Cardiac muscle cell (in vitro differentiated cells and primary cell): ENCODE measurements at regions not wholly inside any gene's neighbourhood (a gene's known extent, or its start where the extent isn't known, plus 50 kb on each side); places are given as distances from the start of the nearest gene placed in this dataset.

Experiments used
- DNase-seq, 2 donors: peaks; one replicate each; pipeline versions ENCODE4 v3.0.0 to v3.0.0-alpha.2; 2010 to 2017; ENCODE audit warnings: low read depth in 1 of 2, low spot score in 1 of 2
- H3K27ac ChIP-seq: fragments of 200-600 bp; sonication (generic); 2 replicates; pipeline ENCODE4 v1.5.1; 2016
- H3K27me3 ChIP-seq: fragments of 200-600 bp; sonication (generic); 2 replicates; pipeline ENCODE4 v1.6.0; 2016; ENCODE audit warnings: control low read depth
- H3K36me3 ChIP-seq: fragments of 200-600 bp; sonication (generic); 2 replicates; pipeline ENCODE4 v1.5.1; 2016; ENCODE audit warnings: control low read depth
- H3K4me1 ChIP-seq: fragments of 200-600 bp; sonication (generic); 2 replicates; pipeline ENCODE4 v1.8.1; 2017; ENCODE audit warnings: low read depth, mild to moderate bottlenecking, mixed run types
- H3K4me3 ChIP-seq: fragments of 200-600 bp; sonication (generic); 2 replicates; pipeline ENCODE4 v1.5.1; 2016; ENCODE audit warnings: mild to moderate bottlenecking
- H3K9me3 ChIP-seq: fragments of 200-600 bp; sonication (generic); 2 replicates; pipeline ENCODE4 v1.5.1; 2017; ENCODE audit warnings: low read depth, mild to moderate bottlenecking, control low read depth
- TF ChIP-seq, protein P1 (sequence below): IDR thresholded peaks from 2 replicates; pipeline ENCODE4 v1.5.1; 2012; ENCODE audit warnings: low read depth, mild to moderate bottlenecking, low read length

DNA sequence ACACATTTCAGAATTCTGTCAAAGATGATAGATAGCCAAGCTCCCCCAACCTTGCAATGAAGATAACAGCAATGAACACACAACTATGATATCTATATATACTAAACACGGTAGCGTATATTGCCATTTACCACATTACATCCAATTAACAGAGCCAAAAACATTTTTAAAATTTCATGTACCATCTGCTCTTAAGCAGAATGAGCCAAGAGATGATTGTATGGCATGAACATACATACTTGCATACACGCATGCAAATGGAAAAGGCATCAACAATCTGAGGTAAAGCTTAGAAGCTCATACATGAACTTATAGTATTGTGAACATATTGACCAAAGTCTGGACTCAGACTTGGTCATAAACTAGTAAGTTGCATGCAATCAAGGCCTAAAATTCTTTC, 712.9 kb upstream of the GOLIM4 start:
- Histone ChIP-seq H3K36me3 (peaks cover 12% of the 10 kb centered on the region), H3K27me3 (no peaks in the 10 kb centered on the region), H3K4me1 (peaks cover 17% of the 10 kb centered on the region), H3K27ac (no peak overlapping the region), H3K9me3 (no peaks in the 10 kb centered on the region), H3K4me3 (no peak overlapping the region)
- TF ChIP-seq, protein P1, sequence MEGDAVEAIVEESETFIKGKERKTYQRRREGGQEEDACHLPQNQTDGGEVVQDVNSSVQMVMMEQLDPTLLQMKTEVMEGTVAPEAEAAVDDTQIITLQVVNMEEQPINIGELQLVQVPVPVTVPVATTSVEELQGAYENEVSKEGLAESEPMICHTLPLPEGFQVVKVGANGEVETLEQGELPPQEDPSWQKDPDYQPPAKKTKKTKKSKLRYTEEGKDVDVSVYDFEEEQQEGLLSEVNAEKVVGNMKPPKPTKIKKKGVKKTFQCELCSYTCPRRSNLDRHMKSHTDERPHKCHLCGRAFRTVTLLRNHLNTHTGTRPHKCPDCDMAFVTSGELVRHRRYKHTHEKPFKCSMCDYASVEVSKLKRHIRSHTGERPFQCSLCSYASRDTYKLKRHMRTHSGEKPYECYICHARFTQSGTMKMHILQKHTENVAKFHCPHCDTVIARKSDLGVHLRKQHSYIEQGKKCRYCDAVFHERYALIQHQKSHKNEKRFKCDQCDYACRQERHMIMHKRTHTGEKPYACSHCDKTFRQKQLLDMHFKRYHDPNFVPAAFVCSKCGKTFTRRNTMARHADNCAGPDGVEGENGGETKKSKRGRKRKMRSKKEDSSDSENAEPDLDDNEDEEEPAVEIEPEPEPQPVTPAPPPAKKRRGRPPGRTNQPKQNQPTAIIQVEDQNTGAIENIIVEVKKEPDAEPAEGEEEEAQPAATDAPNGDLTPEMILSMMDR: no peak
- DNase-seq: no peak

DNA sequence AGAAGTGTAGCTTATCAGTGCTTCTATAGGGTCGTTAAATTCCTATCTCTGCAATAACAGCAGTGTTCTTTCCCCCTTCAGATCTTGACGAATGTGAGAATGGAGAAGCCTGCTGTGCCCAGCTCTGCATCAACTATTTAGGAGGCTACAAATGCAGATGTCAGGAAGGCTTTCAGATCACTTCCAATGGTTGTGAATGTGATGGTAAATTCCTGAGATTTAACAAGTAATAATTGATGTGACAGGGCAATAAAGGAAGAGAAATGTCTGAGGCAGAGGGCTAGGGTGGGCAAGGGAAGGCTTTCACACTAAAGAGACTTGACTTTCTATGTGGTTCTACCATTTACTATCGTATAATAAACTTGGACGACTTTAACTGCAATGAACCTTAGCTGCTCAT, 711.7 kb upstream of the GOLIM4 start:
- peak in 1 of 2 donors; percentile 11 for DNase-seq
- peak overlapping the region; percentile 44 for H3K27ac ChIP-seq
- TF ChIP-seq, protein P1: no peak
- peaks cover 12% of the 10 kb centered on the region for H3K36me3 ChIP-seq
- no peak overlapping the region for H3K4me3 ChIP-seq
- no peaks in the 10 kb centered on the region for H3K9me3 ChIP-seq
- H3K27me3 ChIP-seq: no peaks in the 10 kb centered on the region
- peaks cover 17% of the 10 kb centered on the region for H3K4me1 ChIP-seq

DNA sequence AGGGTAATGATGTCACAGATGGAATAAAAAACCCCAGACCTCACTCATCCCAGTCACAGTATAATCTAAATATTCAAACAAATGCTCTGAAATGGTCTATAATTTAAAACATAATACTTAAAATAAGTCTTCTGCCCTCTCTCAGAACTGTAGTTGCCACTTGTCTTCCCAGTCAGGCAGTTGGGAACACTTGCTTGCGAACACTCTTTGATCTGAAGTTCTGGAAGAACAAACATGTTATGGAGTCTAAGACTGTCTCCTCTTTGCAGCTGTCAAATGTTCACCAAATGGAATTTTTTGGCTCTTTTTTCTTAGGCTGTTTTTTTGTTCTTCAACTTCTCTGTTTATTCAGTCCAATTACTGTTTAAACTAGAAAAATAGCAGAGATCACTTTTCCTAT, 711.1 kb upstream of the GOLIM4 start:
- no peak overlapping the region for H3K4me3 ChIP-seq
- peaks cover 12% of the 10 kb centered on the region for H3K36me3 ChIP-seq
- no peaks in the 10 kb centered on the region for H3K9me3 ChIP-seq
- H3K27ac ChIP-seq: peak overlapping the region; percentile 44
- TF ChIP-seq, protein P1: no peak
- DNase-seq: no peak
- H3K4me1 ChIP-seq: peaks cover 17% of the 10 kb centered on the region
- no peaks in the 10 kb centered on the region for H3K27me3 ChIP-seq

DNA sequence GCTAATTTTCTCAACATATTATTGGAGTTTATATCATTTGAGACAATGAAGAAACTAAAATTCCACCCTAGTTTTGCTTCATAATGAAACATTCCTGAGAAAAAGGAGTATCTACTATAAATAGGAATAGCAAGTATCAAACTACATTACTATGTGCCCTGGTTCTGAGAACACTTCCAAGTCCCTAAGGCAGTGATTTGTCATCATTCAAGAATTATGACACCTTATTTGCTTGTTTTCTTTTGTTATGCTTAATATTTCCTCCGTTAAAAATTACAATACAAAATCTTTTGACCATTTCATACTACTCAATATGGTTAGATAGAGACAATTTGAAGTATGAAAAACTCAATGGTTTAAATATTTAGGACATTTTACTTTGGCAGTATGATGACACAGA, 707.8 kb upstream of the GOLIM4 start:
- Histone ChIP-seq H3K27ac (no peak overlapping the region), H3K27me3 (no peaks in the 10 kb centered on the region), H3K4me3 (no peak overlapping the region), H3K36me3 (peaks cover 2% of the 10 kb centered on the region), H3K4me1 (peaks cover 17% of the 10 kb centered on the region), H3K9me3 (no peaks in the 10 kb centered on the region)
- TF ChIP-seq, protein P1: no peak
- DNase-seq: no peak

DNA sequence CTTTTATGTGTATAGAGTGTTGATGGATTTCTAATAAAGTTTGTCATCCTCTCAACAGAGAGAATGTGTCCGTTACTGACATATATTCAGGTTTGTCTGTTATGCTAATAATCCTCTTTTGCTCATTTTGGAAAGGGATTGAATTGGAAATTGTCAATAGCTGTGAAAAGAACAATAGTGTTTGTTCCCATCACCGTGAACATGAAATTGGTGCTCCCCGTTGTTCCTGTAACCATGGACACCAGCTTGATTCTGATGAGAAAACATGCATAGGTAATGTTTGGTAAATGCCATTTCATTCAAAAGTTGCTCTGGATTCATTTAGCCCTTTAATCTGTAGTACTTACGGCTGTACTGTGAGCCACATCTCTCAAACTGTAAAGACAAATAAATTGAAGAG, 707.0 kb upstream of the GOLIM4 start:
- H3K27ac ChIP-seq: no peak overlapping the region
- TF ChIP-seq, protein P1: no peak
- no peak overlapping the region for H3K4me3 ChIP-seq
- H3K27me3 ChIP-seq: no peaks in the 10 kb centered on the region
- no peaks in the 10 kb centered on the region for H3K9me3 ChIP-seq
- no peak for DNase-seq
- peaks cover 17% of the 10 kb centered on the region for H3K4me1 ChIP-seq
- H3K36me3 ChIP-seq: no peaks in the 10 kb centered on the region

DNA sequence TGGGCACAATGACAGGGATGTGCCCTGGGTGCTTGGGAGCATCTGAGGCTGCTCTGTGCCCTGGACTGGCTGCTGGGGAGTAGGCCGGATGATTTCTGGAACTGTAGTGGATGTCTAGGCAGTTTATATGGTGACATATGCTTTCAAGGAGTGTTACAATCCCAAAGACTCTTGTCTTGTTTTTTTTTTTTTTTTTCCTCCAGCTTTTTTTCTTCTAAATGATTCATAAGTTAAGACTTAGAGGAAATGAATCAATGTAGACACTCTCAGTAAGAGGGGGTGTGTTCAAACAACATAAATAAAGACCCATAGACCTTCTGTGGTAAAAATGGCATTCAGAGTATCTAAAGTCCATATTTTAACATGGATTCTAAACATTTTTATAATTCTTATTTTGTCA, 706.1 kb upstream of the GOLIM4 start:
- peak in 1 of 2 donors; percentile 42 for DNase-seq
- H3K9me3 ChIP-seq: no peaks in the 10 kb centered on the region
- no peak overlapping the region for H3K27ac ChIP-seq
- H3K36me3 ChIP-seq: peaks cover under 1% of the 10 kb centered on the region
- no peaks in the 10 kb centered on the region for H3K27me3 ChIP-seq
- H3K4me3 ChIP-seq: no peak overlapping the region
- peaks cover 8% of the 10 kb centered on the region for H3K4me1 ChIP-seq
- TF ChIP-seq, protein P1: no peak
